Kidney (tissue), 13 donors: ENCODE measurements at regions not wholly inside any gene's neighbourhood (a gene's known extent, or its start where the extent isn't known, plus 50 kb on each side); places are given as distances from the start of the nearest gene placed in this dataset.

Source experiments
- DNase-seq, 5 donors: peaks; one replicate each; pipeline ENCODE4 v3.0.0-alpha.2; 2013 to 2020
- FAIRE-seq: peaks from 2 replicates; lab custom pipeline; 2012; peaks lifted over from hg19 to GRCh38; lab: Jason Lieb, UNC
- H3K27ac ChIP-seq, 2 donors: one replicate each; pipeline ENCODE4 v1.7.0; 2013; ENCODE audit warnings: low read depth in 2 of 2, low read length in 2 of 2, inconsistent platforms in 1 of 2
- H3K27me3 ChIP-seq: one replicate; pipeline ENCODE4 v1.7.1; 2013; ENCODE audit warnings: low read length, inconsistent platforms; ENCODE audit not compliant: control insufficient read depth, insufficient read depth
- H3K36me3 ChIP-seq, 3 donors: one replicate each; pipeline versions ENCODE4 v1.7.0 to v1.7.1; 2013; ENCODE audit warnings: low read length in 3 of 3, control low read depth in 1 of 3, inconsistent platforms in 1 of 3; ENCODE audit not compliant: insufficient read depth in 3 of 3, control insufficient read depth in 2 of 3
- H3K4me1 ChIP-seq, 3 donors: one replicate each; pipeline versions ENCODE4 v1.7.0 to v1.7.1; 2013; ENCODE audit warnings: low read length in 3 of 3, inconsistent platforms in 1 of 3, low read depth in 1 of 3; ENCODE audit not compliant: control insufficient read depth in 2 of 3, insufficient read depth in 2 of 3
- H3K4me3 ChIP-seq, 3 donors: one replicate each; pipeline versions ENCODE4 v1.7.0 to v1.8.1; 2013; ENCODE audit warnings: low read length in 3 of 3, control low read depth in 1 of 3, inconsistent platforms in 1 of 3
- H3K9ac ChIP-seq, 3 donors: one replicate each; pipeline versions ENCODE4 v1.7.0 to v1.7.1; 2013; ENCODE audit warnings: low read length in 3 of 3, control low read depth in 1 of 3, inconsistent platforms in 1 of 3
- H3K9me3 ChIP-seq, 3 donors: one replicate each; pipeline versions ENCODE4 v1.7.0 to v1.7.1; 2013; ENCODE audit warnings: low read length in 3 of 3, control low read depth in 1 of 3, inconsistent platforms in 1 of 3; ENCODE audit not compliant: control insufficient read depth in 2 of 3, insufficient read depth in 1 of 3
- intact Hi-C: fragments of 100-400 bp; cut with DNase I; formaldehyde crosslinking; loops from one replicate; pipeline ENCODE4 v1.11.1; 2022
- TF ChIP-seq, protein P1 (sequence below): IDR thresholded peaks from 3 replicates; pipeline ENCODE4 v1.5.1; 2012; ENCODE audit warnings: mild to moderate bottlenecking, moderate library complexity, borderline replicate concordance; ENCODE audit not compliant: insufficient read depth; ENCODE audit errors: extremely low read depth
- donor health status: control.
- donor health status: control.
- donor health status: control.
- donor health status: control.
- donor health status: control.
- donor health status: DM: yes; HTN: yes; CAD: no.
- donor health status: Normal renal cell carcinoma (clear cell type).

DNA sequence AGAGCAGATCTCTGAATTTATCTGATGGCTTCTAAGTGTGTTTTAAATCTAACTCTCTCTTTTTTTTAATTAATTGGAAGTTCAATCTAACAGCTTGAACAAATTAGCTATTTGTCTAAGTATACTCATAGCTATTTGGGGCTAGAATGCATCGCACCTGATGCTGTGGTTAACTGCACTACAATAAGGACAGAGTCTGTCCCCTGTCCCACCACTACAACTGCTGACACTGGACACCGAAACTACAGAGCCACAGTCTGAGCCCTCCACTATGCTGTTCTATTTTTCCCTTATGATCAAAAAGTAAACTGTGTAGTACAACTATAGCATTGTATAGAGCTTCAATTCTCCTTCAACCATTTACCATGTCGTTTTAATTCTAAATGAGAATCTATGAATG lies 89.4 kb upstream of the AHR start:
- no peak for DNase-seq
- no peak for FAIRE-seq

GRCh38 chr7:17211307-17211836 lies 87.1 kb upstream of the AHR start:
- no peak overlapping the region for H3K4me3 ChIP-seq
- H3K9ac ChIP-seq: no peak overlapping the region
- DNase-seq (no peak), FAIRE-seq (no peak)
- no peak overlapping the region for H3K27ac ChIP-seq
- H3K36me3 ChIP-seq: no peaks in the 10 kb centered on the region
- no peaks in the 10 kb centered on the region for H3K9me3 ChIP-seq
- no peaks in the 10 kb centered on the region for H3K27me3 ChIP-seq
- H3K4me1 ChIP-seq: no peaks in the 10 kb centered on the region
- TF ChIP-seq, protein P1, sequence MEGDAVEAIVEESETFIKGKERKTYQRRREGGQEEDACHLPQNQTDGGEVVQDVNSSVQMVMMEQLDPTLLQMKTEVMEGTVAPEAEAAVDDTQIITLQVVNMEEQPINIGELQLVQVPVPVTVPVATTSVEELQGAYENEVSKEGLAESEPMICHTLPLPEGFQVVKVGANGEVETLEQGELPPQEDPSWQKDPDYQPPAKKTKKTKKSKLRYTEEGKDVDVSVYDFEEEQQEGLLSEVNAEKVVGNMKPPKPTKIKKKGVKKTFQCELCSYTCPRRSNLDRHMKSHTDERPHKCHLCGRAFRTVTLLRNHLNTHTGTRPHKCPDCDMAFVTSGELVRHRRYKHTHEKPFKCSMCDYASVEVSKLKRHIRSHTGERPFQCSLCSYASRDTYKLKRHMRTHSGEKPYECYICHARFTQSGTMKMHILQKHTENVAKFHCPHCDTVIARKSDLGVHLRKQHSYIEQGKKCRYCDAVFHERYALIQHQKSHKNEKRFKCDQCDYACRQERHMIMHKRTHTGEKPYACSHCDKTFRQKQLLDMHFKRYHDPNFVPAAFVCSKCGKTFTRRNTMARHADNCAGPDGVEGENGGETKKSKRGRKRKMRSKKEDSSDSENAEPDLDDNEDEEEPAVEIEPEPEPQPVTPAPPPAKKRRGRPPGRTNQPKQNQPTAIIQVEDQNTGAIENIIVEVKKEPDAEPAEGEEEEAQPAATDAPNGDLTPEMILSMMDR: no peak
- intact Hi-C loops: no loop called here

More for the DNA sequence above, 89.4 kb upstream of the AHR start:
- H3K4me1 ChIP-seq: no peaks in the 10 kb centered on the region
- no peak overlapping the region for H3K27ac ChIP-seq
- intact Hi-C loops: no loop called here
- no peaks in the 10 kb centered on the region for H3K36me3 ChIP-seq
- no peaks in the 10 kb centered on the region for H3K9me3 ChIP-seq
- no peak overlapping the region for H3K4me3 ChIP-seq
- H3K27me3 ChIP-seq: no peaks in the 10 kb centered on the region
- TF ChIP-seq, protein P1: no peak
- no peak overlapping the region for H3K9ac ChIP-seq

GRCh38 chr7:17212188-17212587 lies 86.3 kb upstream of the AHR start:
- Histone ChIP-seq H3K36me3 (no peaks in the 10 kb centered on the region), H3K9ac (no peak overlapping the region), H3K27ac (no peak overlapping the region), H3K27me3 (no peaks in the 10 kb centered on the region), H3K4me1 (no peaks in the 10 kb centered on the region), H3K9me3 (no peaks in the 10 kb centered on the region), H3K4me3 (no peak overlapping the region)
- TF ChIP-seq, protein P1: no peak
- DNase-seq (no peak), FAIRE-seq (no peak)
- intact Hi-C loops: no loop called here
